ENCODE measurements at regions not wholly inside any gene's neighbourhood (a gene's known extent, or its start where the extent isn't known, plus 50 kb on each side); places are given as distances from the start of the nearest gene placed in this dataset.

DNA sequence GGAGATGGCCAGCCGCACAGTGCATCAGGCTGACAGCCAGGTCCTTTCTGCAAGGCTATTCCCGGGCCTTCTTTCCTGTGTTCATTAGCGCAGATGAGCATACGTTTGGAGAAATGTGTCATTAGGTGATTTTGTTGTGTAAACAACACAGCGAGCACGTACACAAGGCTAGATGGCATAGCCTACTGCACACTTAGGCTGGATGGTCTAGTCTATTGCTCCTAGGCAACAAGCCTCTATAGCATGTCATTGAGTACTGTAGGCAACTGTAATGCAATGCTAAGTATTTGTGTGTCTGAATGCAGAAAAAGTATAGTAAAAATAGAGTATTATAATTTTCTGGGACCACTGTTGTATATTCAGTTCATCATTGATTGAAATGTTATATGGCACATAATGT, 50.9 kb upstream of the PHLPP1 start:
- DNase-seq = no peak
- in situ Hi-C loops (cut with MboI; ENCODE audit: low pct_unique_long_range_greater_than_20kb, low sequenced_read_pairs) = no loop called here

DNA sequence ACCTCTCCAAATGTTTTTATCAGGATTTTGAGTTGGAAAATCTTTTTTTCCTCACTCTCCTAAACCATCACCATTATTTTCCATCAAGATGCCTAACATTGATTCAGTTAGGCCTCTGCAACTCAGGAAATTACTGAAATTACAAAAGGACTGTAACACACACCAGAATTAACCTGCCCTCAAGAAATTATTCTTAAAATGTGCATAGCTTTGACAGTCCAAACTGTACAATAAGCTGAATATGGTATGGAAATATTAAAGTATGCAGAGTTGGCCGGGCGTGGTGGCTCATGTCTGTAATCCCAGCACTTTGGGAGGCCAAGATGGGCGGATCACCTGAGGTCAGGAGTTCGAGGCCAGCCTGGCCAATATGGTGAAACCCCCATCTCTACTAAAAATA, 50.2 kb upstream of the PHLPP1 start:
- in situ Hi-C loops (cut with MboI; ENCODE audit: low pct_unique_long_range_greater_than_20kb, low sequenced_read_pairs) = no loop called here

More for the DNA sequence above, 50.2 kb upstream of the PHLPP1 start:
- DNase-seq = no peak
